HFF-Myc (cell line): ENCODE measurements at regions not wholly inside any gene's neighbourhood (a gene's known extent, or its start where the extent isn't known, plus 50 kb on each side); places are given as distances from the start of the nearest gene placed in this dataset.

Experiments used
- DNase-seq: peaks from one replicate; pipeline ENCODE4 v3.0.0-alpha.2; 2011; ENCODE audit warnings: low read depth; ENCODE audit errors: extremely low read depth
- H3K4me3 ChIP-seq: replicated peaks from 2 replicates; pipeline ENCODE4 v1.5.1; 2011; ENCODE audit warnings: low read depth, mild to moderate bottlenecking, control low read depth, low read length
- CTCF ChIP-seq: IDR thresholded peaks from 2 replicates; pipeline ENCODE4 v1.5.1; 2012; ENCODE audit warnings: mild to moderate bottlenecking, low read depth, low read length, control low read depth; ENCODE audit errors: missing control alignments

DNA sequence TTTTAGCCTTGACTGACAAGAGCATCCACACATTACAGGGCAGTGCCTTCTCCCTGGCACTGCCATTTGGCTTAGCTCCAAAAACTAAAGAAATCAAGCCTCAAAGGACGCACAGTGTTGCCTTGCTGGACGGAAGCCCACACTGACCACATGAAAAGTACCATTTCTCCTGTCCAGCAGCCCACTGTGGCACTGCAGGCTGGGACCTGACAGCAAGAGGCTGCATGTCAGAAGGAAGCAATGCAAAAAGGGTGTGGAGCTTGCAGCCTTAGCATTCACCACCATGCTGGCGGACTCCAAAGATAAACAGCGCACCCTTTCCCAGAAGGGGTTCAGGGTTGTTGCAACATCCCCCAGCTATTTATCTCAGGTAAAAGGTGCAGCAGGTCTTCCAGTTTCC lies 109.3 kb upstream of the BMAL1 start:
- no peak overlapping the region for H3K4me3 ChIP-seq
- no peak for TF ChIP-seq CTCF
- no peak for DNase-seq

- no peak for TF ChIP-seq CTCF
- DNase-seq: peak; percentile 84
- no peak overlapping the region for H3K4me3 ChIP-seq
Measured at GRCh38 chr11:13169709-13170108, 107.9 kb upstream of the BMAL1 start.

DNA sequence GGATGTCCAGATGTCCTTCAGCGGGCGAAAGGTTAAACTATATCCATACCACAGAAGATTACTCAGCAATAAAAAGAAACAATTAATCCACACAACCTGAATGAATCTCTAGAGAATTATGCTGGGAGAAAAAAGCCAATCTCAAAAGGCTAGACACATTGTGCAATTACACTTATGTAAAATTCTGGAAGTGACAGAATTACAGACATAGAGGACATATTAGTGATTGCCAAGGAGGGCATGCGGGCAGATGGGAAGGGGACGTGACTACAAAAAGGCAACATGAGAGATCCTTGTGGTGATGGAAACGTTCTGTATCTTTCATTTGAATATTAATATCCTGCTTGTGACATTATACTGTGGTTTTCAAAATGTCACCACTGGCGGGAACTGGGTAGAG lies 103.5 kb upstream of the BMAL1 start:
- DNase-seq: no peak
- no peak for TF ChIP-seq CTCF
- H3K4me3 ChIP-seq: no peak overlapping the region

DNA sequence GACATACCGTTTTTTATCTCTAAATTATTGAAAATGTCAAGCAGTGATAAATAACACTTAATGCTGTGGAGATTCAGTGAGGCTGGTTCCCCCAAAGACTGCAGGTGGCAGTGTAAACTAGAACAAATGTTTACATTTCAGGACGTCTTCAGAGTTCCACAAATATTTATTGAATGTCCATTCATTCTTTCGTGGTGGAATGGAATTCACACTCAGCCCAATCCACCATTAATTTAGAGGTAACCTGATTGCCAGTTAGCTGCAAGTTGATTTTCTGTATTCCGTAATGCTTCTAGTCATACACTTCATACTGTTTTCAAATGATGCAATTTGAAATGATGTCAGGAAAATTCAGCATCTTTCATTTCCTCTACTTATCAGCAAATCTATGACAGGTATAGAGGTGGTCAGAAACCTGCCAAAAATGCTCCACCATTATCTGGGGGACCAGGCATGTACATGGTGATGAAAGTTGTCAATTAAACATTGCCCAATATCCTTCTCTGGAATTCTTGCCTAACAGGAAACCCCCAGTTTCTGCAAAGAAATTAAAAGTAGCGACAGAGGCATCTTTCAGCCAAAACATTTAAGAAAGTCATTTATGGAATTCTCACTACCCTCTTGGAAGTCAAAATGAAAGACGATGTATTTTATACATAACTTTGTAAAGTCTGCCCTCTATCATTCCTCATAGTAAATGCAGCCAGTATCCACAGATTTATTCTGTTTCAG lies 94.3 kb upstream of the BMAL1 start:
- H3K4me3 ChIP-seq: no peak overlapping the region
- DNase-seq: no peak
- TF ChIP-seq CTCF: peak; percentile 54

DNA sequence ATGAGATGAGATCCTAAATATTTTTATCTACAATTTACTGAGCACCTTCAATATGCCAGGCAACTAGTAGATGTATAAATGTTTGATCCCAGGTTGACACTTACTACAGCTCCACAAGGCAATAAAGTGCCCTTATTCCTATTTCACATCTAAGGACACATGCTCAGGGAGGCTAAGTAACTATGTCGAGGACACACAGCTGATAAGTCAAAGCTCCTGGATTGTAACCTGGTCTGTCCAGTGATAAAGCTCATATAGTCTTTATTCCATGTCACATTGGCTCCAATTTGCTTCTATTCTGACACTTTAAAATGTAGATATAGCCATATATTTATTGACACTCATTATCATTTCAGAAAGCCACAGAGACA lies 93.8 kb upstream of the BMAL1 start:
- H3K4me3 ChIP-seq: no peak overlapping the region
- TF ChIP-seq CTCF: no peak
- DNase-seq: no peak

- H3K4me3 ChIP-seq: no peak overlapping the region
- no peak for DNase-seq
- no peak for TF ChIP-seq CTCF
Measured at GRCh38 chr11:13184295-13184794, 93.2 kb upstream of the BMAL1 start.

GRCh38 chr11:13188179-13188578 lies 89.4 kb upstream of the BMAL1 start:
- no peak for TF ChIP-seq CTCF

More at GRCh38 chr11:13188179-13188578, 89.4 kb upstream of the BMAL1 start:
- no peak overlapping the region for H3K4me3 ChIP-seq
- DNase-seq: no peak
